Fibroblast of lung (primary cell): ENCODE measurements at regions not wholly inside any gene's neighbourhood (a gene's known extent, or its start where the extent isn't known, plus 50 kb on each side); places are given as distances from the start of the nearest gene placed in this dataset.

Experiments
- EZH2 ChIP-seq: IDR thresholded peaks from 2 replicates; pipeline ENCODE4 v1.5.1; 2012; ENCODE audit warnings: low read length, control low read depth, mild to moderate bottlenecking; ENCODE audit errors: missing control alignments
- TF ChIP-seq, protein P1 (sequence below), 2 donors: IDR thresholded peaks in 1 of 2; conservative IDR thresholded peaks in 1 of 2; 1 replicate in 1 of 2; 2 replicates in 1 of 2; pipeline ENCODE4 v1.5.1; 2011 to 2012; ENCODE audit warnings: low read length in 2 of 2, control low read depth in 1 of 2, inconsistent platforms in 1 of 2, low read depth in 1 of 2, mild to moderate bottlenecking in 1 of 2

DNA sequence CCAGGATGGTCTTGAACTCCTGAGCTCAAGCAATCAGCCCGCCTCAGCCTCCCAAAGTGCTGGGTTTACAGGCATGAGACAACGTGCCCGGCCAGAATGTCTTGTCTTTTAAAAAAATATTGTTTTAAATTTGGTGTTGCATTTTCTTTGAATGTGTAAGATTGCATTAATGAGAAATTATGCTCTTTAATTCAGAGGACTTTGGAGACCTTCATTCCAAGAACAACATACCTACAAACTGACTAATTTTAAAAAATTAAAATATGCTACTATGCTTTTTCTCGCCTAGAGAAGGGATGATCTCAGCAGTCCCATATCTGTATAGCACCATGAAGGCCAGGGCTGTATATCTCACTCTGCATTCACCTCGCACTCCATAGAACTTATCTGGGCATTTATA lies 204.3 kb upstream of the SLC7A11 start:
- TF ChIP-seq, protein P1, sequence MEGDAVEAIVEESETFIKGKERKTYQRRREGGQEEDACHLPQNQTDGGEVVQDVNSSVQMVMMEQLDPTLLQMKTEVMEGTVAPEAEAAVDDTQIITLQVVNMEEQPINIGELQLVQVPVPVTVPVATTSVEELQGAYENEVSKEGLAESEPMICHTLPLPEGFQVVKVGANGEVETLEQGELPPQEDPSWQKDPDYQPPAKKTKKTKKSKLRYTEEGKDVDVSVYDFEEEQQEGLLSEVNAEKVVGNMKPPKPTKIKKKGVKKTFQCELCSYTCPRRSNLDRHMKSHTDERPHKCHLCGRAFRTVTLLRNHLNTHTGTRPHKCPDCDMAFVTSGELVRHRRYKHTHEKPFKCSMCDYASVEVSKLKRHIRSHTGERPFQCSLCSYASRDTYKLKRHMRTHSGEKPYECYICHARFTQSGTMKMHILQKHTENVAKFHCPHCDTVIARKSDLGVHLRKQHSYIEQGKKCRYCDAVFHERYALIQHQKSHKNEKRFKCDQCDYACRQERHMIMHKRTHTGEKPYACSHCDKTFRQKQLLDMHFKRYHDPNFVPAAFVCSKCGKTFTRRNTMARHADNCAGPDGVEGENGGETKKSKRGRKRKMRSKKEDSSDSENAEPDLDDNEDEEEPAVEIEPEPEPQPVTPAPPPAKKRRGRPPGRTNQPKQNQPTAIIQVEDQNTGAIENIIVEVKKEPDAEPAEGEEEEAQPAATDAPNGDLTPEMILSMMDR (conservative IDR thresholded peaks at IDR 0.05 in 1 of 2, IDR thresholded peaks at IDR 0.05 in 1 of 2; ENCODE audit: low read depth in 1 of 2, low read length in 2 of 2) = no peak
- TF ChIP-seq EZH2 = no peak
